Epithelial cell of esophagus (primary cell): ENCODE measurements at regions not wholly inside any gene's neighbourhood (a gene's known extent, or its start where the extent isn't known, plus 50 kb on each side); places are given as distances from the start of the nearest gene placed in this dataset.

Experiments used
- DNase-seq: peaks from one replicate; pipeline ENCODE4 v3.0.0; 2010; ENCODE audit warnings: low read depth
- H3K4me3 ChIP-seq: 2 replicates; pipeline ENCODE4 v1.5.1; 2011; ENCODE audit warnings: mild to moderate bottlenecking, low read length, control low read depth
- TF ChIP-seq, protein P1 (sequence below): IDR thresholded peaks from 2 replicates; pipeline ENCODE4 v1.5.1; 2011; ENCODE audit warnings: low read depth, mild to moderate bottlenecking, low read length, control low read depth, inconsistent platforms; ENCODE audit not compliant: insufficient read depth; ENCODE audit errors: missing control alignments

DNA sequence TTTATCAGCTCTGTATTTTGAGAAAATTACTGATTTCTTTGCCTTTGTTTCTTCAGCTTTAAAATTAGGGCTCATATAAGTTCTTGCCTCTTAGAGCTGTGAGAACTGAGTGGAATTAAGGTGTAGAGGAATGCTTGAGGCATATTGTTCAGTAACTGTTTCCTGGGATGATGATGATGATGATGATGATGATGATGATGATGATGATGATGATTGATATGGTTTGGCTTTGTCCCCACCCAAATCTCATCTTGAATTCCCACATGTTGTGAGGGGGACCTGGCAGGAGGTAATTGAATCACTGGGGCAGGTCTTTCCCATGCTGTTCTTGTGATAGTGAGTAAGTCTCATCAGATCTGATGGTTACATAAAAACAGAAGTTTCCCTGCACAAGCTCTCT, 118.7 kb downstream of the CHRM3 start:
- no peak for DNase-seq
- H3K4me3 ChIP-seq = no peak overlapping the region
- TF ChIP-seq, protein P1, sequence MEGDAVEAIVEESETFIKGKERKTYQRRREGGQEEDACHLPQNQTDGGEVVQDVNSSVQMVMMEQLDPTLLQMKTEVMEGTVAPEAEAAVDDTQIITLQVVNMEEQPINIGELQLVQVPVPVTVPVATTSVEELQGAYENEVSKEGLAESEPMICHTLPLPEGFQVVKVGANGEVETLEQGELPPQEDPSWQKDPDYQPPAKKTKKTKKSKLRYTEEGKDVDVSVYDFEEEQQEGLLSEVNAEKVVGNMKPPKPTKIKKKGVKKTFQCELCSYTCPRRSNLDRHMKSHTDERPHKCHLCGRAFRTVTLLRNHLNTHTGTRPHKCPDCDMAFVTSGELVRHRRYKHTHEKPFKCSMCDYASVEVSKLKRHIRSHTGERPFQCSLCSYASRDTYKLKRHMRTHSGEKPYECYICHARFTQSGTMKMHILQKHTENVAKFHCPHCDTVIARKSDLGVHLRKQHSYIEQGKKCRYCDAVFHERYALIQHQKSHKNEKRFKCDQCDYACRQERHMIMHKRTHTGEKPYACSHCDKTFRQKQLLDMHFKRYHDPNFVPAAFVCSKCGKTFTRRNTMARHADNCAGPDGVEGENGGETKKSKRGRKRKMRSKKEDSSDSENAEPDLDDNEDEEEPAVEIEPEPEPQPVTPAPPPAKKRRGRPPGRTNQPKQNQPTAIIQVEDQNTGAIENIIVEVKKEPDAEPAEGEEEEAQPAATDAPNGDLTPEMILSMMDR = no peak

DNA sequence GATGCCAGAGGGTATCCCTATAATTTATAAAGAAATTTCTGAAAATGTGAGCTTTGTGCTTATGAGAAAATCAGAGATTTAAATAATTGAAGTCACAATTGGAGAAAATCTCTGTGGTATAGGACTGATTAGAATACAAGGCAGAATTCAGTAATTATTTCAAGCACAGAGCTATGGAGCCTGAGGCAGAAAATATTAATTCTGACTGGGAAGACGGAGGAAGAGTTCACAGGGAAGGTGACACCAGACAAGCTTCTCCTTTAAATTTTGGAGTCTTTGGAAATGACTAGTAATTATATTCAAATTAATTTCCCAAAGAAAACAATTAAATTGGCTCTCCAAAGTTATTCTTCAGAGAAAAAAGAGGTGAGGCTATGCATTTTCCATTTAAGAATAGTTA, 121.5 kb downstream of the CHRM3 start:
- DNase-seq = no peak
- TF ChIP-seq, protein P1 = no peak

DNA sequence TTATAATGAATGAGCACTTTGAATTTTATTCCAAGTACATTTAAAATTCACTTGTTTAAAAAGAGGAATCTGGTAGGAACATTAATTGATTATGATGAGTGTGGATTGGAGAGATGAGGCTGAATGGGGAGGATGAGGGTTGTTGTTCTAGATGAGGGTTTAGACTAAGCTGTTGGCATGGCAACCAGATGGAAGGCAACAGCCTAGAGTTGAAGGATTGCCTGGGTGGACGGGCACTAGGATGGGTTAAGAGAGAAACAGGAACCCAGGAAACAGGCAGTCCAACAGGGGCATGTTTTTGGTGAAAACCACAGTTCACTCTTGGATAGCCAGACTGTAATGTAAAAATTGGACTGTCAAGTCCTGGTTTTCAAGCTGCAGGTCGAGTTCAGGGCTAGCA, 125.5 kb downstream of the CHRM3 start:
- TF ChIP-seq, protein P1 = no peak
- no peak overlapping the region for H3K4me3 ChIP-seq
- no peak for DNase-seq

More for the DNA sequence above, 121.5 kb downstream of the CHRM3 start:
- no peak overlapping the region for H3K4me3 ChIP-seq

DNA sequence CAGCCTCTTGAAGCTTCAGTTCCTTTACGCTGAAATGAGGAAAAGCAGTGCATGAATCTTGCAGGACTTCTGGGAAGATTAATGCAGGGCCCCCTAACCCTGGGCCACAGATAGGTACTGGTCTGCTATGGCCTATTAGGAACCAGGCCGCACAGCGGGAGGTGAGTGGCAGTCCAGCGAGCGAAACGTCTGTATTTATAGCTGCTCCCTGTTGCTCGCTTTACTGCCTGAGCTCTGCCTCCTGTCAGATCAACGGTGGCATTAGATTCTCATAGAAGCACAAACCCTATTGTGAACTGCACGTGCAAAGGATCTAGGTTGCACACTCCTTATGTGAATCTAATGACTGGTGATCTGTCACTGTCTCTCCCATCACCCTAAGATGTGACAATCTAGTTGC, 130.2 kb downstream of the CHRM3 start:
- no peak for DNase-seq
- no peak overlapping the region for H3K4me3 ChIP-seq
- TF ChIP-seq, protein P1 = no peak

DNA sequence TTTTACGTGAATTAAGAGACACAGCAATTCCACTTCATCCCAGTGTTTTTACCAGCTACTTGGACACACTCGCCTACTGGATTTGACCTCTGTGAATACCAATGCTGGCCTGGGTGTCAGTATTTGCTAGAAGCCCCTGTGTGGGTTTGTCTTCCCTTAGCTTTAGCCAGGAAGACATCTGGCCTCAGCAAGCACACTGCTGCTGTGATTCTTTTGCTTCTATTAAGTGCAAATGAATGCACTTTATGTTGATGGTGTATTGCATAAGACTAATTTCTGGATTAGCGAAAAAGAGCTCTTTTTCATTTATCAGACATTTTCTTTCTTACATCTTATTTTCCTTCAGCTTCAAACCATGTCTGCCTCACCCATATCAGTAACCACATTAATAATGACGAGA, 140.0 kb downstream of the CHRM3 start:
- TF ChIP-seq, protein P1 = no peak
- DNase-seq = no peak
- H3K4me3 ChIP-seq = no peak overlapping the region

DNA sequence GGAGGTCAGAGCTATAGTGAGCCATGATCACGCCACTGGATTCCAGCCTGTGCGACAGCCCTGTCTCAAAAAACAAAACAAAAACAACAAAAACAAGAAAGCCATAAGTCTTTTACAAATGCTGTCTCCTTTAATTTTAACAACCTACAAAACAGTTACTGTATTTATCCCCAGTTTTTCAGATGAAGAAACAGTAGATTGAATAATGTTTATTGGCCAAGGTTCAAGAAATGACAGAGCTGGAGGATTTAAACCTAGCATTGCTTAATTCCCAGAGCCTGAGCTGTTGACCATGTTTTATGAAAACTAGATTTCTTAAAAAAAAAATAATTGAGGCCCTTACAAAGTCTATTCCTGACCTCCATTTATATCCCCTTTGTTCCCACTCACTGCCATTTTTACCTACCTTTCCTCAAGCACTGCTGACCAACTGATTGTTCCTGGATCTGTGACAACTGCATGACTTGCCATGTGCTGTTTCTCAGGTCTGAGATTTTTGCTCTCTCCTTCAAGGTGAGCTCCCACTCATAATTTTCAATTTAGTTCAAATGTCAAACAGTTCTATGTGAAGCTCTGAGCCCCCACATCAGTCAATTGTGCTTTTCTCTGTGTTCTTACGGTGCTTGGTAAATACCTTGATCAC, 140.8 kb downstream of the CHRM3 start:
- H3K4me3 ChIP-seq = no peak overlapping the region
- TF ChIP-seq, protein P1 = no peak
- DNase-seq = no peak

DNA sequence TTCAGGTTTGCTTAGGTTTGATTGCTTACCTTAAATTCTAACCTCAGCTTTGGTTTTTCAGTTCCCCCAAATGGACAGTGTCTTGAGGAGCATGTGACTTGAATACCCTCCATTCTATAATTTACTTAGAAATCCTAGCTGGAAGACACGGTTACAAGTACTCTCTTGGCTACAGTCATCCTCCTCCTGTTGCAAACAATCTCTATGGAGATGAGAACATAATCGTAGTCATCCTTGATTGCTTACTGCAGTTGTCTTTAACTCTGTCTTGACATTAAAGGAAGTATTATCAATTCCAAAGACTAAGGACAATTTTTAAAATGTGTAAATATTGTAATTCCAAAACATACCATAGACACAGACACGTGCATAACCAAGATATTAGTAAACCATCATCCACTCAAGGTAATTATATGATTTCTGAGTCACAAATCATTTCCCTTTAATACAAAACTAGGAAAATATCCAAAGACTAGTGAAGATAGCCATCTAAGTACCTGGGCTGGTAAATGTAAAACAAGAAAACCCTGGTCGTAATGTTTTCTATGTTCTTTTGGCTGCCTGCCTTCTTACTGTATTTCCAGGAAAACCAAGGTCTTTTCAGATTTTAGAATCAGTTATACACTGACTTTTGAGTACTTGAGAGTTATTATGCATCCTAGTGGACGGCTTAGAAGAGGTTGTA, 149.9 kb downstream of the CHRM3 start:
- H3K4me3 ChIP-seq = no peak overlapping the region
- TF ChIP-seq, protein P1 = no peak
- no peak for DNase-seq
